Osteoblast (primary cell): ENCODE measurements at regions not wholly inside any gene's neighbourhood (a gene's known extent, or its start where the extent isn't known, plus 50 kb on each side); places are given as distances from the start of the nearest gene placed in this dataset.

Experiments
- DNase-seq: peaks from one replicate; pipeline ENCODE4 v3.0.0; 2011; ENCODE audit warnings: low spot score, mixed read lengths; ENCODE audit not compliant: insufficient read length; ENCODE audit errors: missing footprints
- H2AFZ ChIP-seq: 2 replicates; pipeline ENCODE4 v1.6.0; 2011; ENCODE audit warnings: mild to moderate bottlenecking, low read length
- H3K27ac ChIP-seq: 2 replicates; pipeline ENCODE4 v1.5.1; 2011; ENCODE audit warnings: mild to moderate bottlenecking, low read depth, low read length, moderate library complexity
- H3K27me3 ChIP-seq: 2 replicates; pipeline ENCODE4 v1.6.0; 2012; ENCODE audit warnings: mild to moderate bottlenecking, control low read depth, inconsistent platforms, low read length, moderate library complexity; ENCODE audit not compliant: insufficient read depth
- H3K36me3 ChIP-seq: 2 replicates; pipeline ENCODE4 v1.5.1; 2011; ENCODE audit warnings: mild to moderate bottlenecking, low read length, control low read depth, moderate library complexity; ENCODE audit not compliant: insufficient read depth
- H3K4me1 ChIP-seq: 2 replicates; pipeline ENCODE4 v1.5.1; 2011; ENCODE audit warnings: mild to moderate bottlenecking, low read length, control low read depth, moderate library complexity; ENCODE audit not compliant: insufficient read depth
- H3K4me2 ChIP-seq: 2 replicates; pipeline ENCODE4 v1.6.0; 2011; ENCODE audit warnings: mild to moderate bottlenecking, low read length; ENCODE audit not compliant: insufficient read depth
- H3K4me3 ChIP-seq: fragments of 200-600 bp; sonication (generic); 3 replicates; pipeline ENCODE4 v1.5.1; 2012; ENCODE audit warnings: mild to moderate bottlenecking, low read length, inconsistent platforms; ENCODE audit not compliant: insufficient read depth
- H3K79me2 ChIP-seq: 2 replicates; pipeline ENCODE4 v1.6.0; 2012; ENCODE audit warnings: mild to moderate bottlenecking, low read length, control low read depth, inconsistent platforms; ENCODE audit not compliant: insufficient read depth
- H3K9me3 ChIP-seq: 2 replicates; pipeline ENCODE4 v1.5.1; 2011; ENCODE audit warnings: low read depth, low read length, control low read depth
- H4K20me1 ChIP-seq: 2 replicates; pipeline ENCODE4 v1.6.0; 2012; ENCODE audit warnings: mild to moderate bottlenecking, low read length, control low read depth; ENCODE audit not compliant: insufficient read depth
- CTCF ChIP-seq: IDR thresholded peaks from 2 replicates; pipeline ENCODE4 v1.5.1; 2011; ENCODE audit warnings: mild to moderate bottlenecking, low read depth, low read length, moderate library complexity; ENCODE audit errors: extremely low read depth

DNA sequence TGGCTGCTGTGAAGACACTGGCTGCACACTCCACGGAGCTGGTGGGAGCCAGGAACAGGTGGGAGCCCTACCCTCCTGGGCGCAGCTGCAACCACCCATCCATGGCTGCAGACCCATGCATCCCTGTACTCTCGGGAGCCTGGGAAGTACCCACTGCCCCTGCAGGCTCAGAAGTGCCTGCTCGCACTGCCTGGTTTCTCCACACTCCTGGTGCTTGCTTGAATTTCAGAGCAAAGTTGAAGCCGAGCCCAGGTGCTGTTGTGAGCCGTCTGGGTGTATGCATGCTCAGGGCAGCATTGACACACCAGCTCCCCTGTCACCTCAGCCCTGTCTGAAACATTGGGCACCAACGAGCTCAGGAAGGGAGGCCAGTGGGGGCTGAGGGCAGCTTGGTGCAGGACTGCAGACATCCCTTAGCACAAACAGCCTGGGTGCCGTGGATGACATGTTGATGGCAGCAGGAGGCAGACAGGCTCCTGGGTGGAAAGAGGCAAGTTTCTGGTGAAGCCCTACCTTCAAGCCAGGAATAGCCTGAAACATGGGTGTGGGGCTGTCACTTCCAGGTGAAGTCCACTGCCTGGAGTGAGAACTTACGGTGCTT, 585.9 kb downstream of the PCDH18 start:
- Histone ChIP-seq H3K36me3 (no peaks in the 10 kb centered on the region), H3K9me3 (no peaks in the 10 kb centered on the region), H3K4me1 (no peaks in the 10 kb centered on the region), H3K4me2 (no peak overlapping the region), H4K20me1 (no peaks in the 10 kb centered on the region), H2AFZ (no peak overlapping the region), H3K27ac (no peak overlapping the region), H3K79me2 (no peaks in the 10 kb centered on the region), H3K27me3 (no peaks in the 10 kb centered on the region), H3K4me3 (no peak overlapping the region)
- no peak for TF ChIP-seq CTCF
- no peak for DNase-seq

DNA sequence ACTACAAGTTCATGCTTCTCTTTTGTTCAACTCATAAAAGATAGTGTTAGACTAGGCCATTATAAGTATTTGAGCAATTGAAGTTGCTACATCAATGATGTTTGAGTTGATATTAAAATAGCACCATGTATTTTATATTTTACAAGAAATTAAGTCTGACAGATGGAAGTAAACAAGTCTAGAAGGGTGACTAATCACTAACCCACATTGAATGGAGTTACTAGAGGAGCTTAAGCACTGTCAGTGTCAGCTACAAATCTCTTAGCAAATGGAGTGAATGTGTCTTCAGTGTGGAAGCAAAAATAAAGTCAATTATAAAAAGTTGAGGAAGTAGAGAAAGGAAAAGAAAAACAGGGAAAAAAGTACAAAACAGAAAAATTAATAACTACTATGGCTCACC, 592.5 kb downstream of the PCDH18 start:
- Histone ChIP-seq H3K4me3 (no peak overlapping the region), H3K36me3 (no peaks in the 10 kb centered on the region), H3K27ac (no peak overlapping the region), H3K79me2 (no peaks in the 10 kb centered on the region), H3K4me2 (no peak overlapping the region), H3K4me1 (no peaks in the 10 kb centered on the region), H4K20me1 (no peaks in the 10 kb centered on the region), H2AFZ (no peak overlapping the region), H3K27me3 (no peaks in the 10 kb centered on the region), H3K9me3 (no peaks in the 10 kb centered on the region)
- no peak for TF ChIP-seq CTCF
- no peak for DNase-seq

GRCh38 chr4:136935871-136936270, 596.4 kb downstream of the PCDH18 start:
- H3K27me3 ChIP-seq = no peaks in the 10 kb centered on the region
- no peaks in the 10 kb centered on the region for H3K36me3 ChIP-seq
- no peak for DNase-seq
- H2AFZ ChIP-seq = no peak overlapping the region
- no peak for TF ChIP-seq CTCF
- no peaks in the 10 kb centered on the region for H3K79me2 ChIP-seq
- H3K4me1 ChIP-seq = no peaks in the 10 kb centered on the region
- H4K20me1 ChIP-seq = no peaks in the 10 kb centered on the region
- no peaks in the 10 kb centered on the region for H3K9me3 ChIP-seq
- no peak overlapping the region for H3K4me3 ChIP-seq
- H3K27ac ChIP-seq = no peak overlapping the region
- H3K4me2 ChIP-seq = no peak overlapping the region

GRCh38 chr4:136935305-136935704, 597.0 kb downstream of the PCDH18 start:
- H3K4me2 ChIP-seq = no peak overlapping the region
- H2AFZ ChIP-seq = no peak overlapping the region
- H4K20me1 ChIP-seq = no peaks in the 10 kb centered on the region
- H3K4me1 ChIP-seq = no peaks in the 10 kb centered on the region
- H3K4me3 ChIP-seq = no peak overlapping the region
- no peak overlapping the region for H3K27ac ChIP-seq
- TF ChIP-seq CTCF = no peak
- no peaks in the 10 kb centered on the region for H3K36me3 ChIP-seq
- no peaks in the 10 kb centered on the region for H3K9me3 ChIP-seq
- H3K79me2 ChIP-seq = no peaks in the 10 kb centered on the region
- DNase-seq = no peak
- H3K27me3 ChIP-seq = no peaks in the 10 kb centered on the region
